Kidney (tissue), 13 donors: ENCODE measurements at regions not wholly inside any gene's neighbourhood (a gene's known extent, or its start where the extent isn't known, plus 50 kb on each side); places are given as distances from the start of the nearest gene placed in this dataset.

Experiments used
- DNase-seq, 5 donors: peaks; one replicate each; pipeline ENCODE4 v3.0.0-alpha.2; 2013 to 2020
- FAIRE-seq: peaks from 2 replicates; lab custom pipeline; 2012; peaks lifted over from hg19 to GRCh38; lab: Jason Lieb, UNC
- H3K27ac ChIP-seq, 2 donors: one replicate each; pipeline ENCODE4 v1.7.0; 2013; ENCODE audit warnings: low read depth in 2 of 2, low read length in 2 of 2, inconsistent platforms in 1 of 2
- H3K27me3 ChIP-seq: one replicate; pipeline ENCODE4 v1.7.1; 2013; ENCODE audit warnings: low read length, inconsistent platforms; ENCODE audit not compliant: control insufficient read depth, insufficient read depth
- H3K36me3 ChIP-seq, 3 donors: one replicate each; pipeline versions ENCODE4 v1.7.0 to v1.7.1; 2013; ENCODE audit warnings: low read length in 3 of 3, control low read depth in 1 of 3, inconsistent platforms in 1 of 3; ENCODE audit not compliant: insufficient read depth in 3 of 3, control insufficient read depth in 2 of 3
- H3K4me1 ChIP-seq, 3 donors: one replicate each; pipeline versions ENCODE4 v1.7.0 to v1.7.1; 2013; ENCODE audit warnings: low read length in 3 of 3, inconsistent platforms in 1 of 3, low read depth in 1 of 3; ENCODE audit not compliant: control insufficient read depth in 2 of 3, insufficient read depth in 2 of 3
- H3K4me3 ChIP-seq, 3 donors: one replicate each; pipeline versions ENCODE4 v1.7.0 to v1.8.1; 2013; ENCODE audit warnings: low read length in 3 of 3, control low read depth in 1 of 3, inconsistent platforms in 1 of 3
- H3K9ac ChIP-seq, 3 donors: one replicate each; pipeline versions ENCODE4 v1.7.0 to v1.7.1; 2013; ENCODE audit warnings: low read length in 3 of 3, control low read depth in 1 of 3, inconsistent platforms in 1 of 3
- H3K9me3 ChIP-seq, 3 donors: one replicate each; pipeline versions ENCODE4 v1.7.0 to v1.7.1; 2013; ENCODE audit warnings: low read length in 3 of 3, control low read depth in 1 of 3, inconsistent platforms in 1 of 3; ENCODE audit not compliant: control insufficient read depth in 2 of 3, insufficient read depth in 1 of 3
- CTCF ChIP-seq: IDR thresholded peaks from 3 replicates; pipeline ENCODE4 v1.5.1; 2012; ENCODE audit warnings: mild to moderate bottlenecking, moderate library complexity, borderline replicate concordance; ENCODE audit not compliant: insufficient read depth; ENCODE audit errors: extremely low read depth
- intact Hi-C: fragments of 100-400 bp; cut with DNase I; formaldehyde crosslinking; loops from one replicate; pipeline ENCODE4 v1.11.1; 2022
- donor health status: control.
- donor health status: control.
- donor health status: control.
- donor health status: control.
- donor health status: control.
- donor health status: DM: yes; HTN: yes; CAD: no.
- donor health status: Normal renal cell carcinoma (clear cell type).

- Histone ChIP-seq H3K36me3 (no peaks in the 10 kb centered on the region), H3K27ac (no peak overlapping the region), H3K4me1 (no peaks in the 10 kb centered on the region), H3K27me3 (no peaks in the 10 kb centered on the region), H3K9me3 (no peaks in the 10 kb centered on the region), H3K4me3 (no peak overlapping the region), H3K9ac (no peak overlapping the region)
- TF ChIP-seq CTCF: no peak
- intact Hi-C loops: no loop called here
- no peak for DNase-seq
- FAIRE-seq: no peak
These were observed 64.3 kb upstream of the RET start for GRCh38 chr10:43012578-43012977.

- Histone ChIP-seq H3K4me3 (no peak overlapping the region), H3K9ac (no peak overlapping the region), H3K4me1 (no peaks in the 10 kb centered on the region), H3K36me3 (no peaks in the 10 kb centered on the region), H3K9me3 (no peaks in the 10 kb centered on the region), H3K27me3 (no peaks in the 10 kb centered on the region), H3K27ac (no peak overlapping the region)
- intact Hi-C loops: no loop called here
- no peak for DNase-seq
- TF ChIP-seq CTCF: no peak
- no peak for FAIRE-seq
These were observed 63.8 kb upstream of the RET start for GRCh38 chr10:43013065-43013464.

- H3K27ac ChIP-seq: no peak overlapping the region
- H3K9ac ChIP-seq: no peak overlapping the region
- H3K4me1 ChIP-seq: no peaks in the 10 kb centered on the region
- TF ChIP-seq CTCF: no peak
- H3K4me3 ChIP-seq: no peak overlapping the region
- H3K27me3 ChIP-seq: no peaks in the 10 kb centered on the region
- DNase-seq (no peak), FAIRE-seq (no peak)
- intact Hi-C loops: no loop called here
- H3K9me3 ChIP-seq: no peaks in the 10 kb centered on the region
- H3K36me3 ChIP-seq: no peaks in the 10 kb centered on the region
These were observed 52.3 kb upstream of the RET start for GRCh38 chr10:43024524-43024923.
